GM08714 (cell line): ENCODE measurements at regions not wholly inside any gene's neighbourhood (a gene's known extent, or its start where the extent isn't known, plus 50 kb on each side); places are given as distances from the start of the nearest gene placed in this dataset.
"Not testable (repeated sequence)": the region's sequence is repeated elsewhere in the genome, so short reads cannot be mapped to it uniquely, and the experiment has no call there.

ENCODE experiments used
- H3K4me3 ChIP-seq: fragments of 200-500 bp; sonication (Bioruptor generic); 2 replicates; pipeline ENCODE4 v1.5.1; 2014; ENCODE audit warnings: mild to moderate bottlenecking, low read length, inconsistent platforms
- ZNF274 ChIP-seq: IDR thresholded peaks from 2 replicates; pipeline ENCODE4 v1.6.1; 2012; ENCODE audit warnings: mild to moderate bottlenecking, low read depth, low read length

DNA sequence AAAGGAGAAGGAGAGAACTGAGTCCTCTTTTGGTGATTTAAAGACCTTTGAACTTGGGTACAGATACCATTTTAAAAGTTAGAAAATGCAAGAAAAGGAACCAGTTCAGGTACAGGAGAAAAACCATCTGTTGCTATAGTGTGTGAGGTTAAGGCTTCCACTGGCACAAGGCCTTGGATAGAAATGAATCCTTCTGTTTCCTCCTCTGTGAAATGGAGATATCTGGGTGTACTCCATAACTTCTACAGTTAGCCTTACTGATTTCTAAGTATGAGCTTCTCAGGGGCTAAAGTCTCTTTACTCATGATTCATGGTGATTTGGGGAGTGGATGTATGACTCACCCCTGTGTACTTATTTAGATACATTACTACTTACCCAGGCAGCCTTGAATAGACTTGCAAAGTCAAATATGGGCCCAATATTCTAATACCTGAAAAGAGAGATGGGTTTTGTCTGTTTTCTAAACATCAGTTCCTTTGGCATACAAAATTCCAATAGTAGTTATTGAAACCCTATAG lies 117.2 kb upstream of the ADO start:
- TF ChIP-seq ZNF274 = no peak

DNA sequence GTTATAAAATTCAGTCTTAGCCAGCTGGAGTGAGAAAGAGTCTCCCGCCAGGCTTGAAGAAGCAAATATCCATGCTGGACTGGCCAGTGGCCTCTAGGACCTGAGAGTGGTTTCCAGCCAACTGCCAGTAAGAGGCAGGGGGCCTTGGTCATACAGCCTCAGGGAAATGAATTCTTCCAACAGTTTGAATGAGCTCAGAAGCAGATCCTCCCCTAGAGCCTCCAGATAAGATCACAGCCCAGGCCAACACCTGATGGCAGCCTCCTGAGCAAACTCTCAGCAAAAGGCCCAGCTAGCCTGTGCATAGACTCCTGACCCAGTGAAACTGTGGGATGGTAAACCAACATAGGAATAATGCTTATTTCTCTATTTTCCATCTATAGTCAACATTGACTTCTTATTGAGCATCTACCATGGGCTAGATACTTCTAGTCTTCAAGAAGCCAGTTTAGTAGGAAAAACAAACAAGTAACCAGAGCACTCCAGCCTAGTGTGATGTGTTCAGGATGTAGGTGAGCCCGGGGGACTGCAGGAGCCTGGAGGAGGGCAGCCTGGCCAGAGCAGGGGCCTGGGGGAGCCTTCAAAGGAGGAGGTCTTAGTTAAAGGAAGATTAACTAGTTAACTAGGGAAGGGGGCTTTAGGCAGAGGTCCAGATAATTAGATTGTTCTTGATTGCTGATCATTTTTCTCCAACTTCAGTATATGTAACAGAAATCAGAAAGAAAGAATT lies 115.4 kb upstream of the ADO start:
- H3K4me3 ChIP-seq = no peak overlapping the region
- TF ChIP-seq ZNF274 = no peak

More for the DNA sequence above, 117.2 kb upstream of the ADO start:
- no peak overlapping the region for H3K4me3 ChIP-seq

DNA sequence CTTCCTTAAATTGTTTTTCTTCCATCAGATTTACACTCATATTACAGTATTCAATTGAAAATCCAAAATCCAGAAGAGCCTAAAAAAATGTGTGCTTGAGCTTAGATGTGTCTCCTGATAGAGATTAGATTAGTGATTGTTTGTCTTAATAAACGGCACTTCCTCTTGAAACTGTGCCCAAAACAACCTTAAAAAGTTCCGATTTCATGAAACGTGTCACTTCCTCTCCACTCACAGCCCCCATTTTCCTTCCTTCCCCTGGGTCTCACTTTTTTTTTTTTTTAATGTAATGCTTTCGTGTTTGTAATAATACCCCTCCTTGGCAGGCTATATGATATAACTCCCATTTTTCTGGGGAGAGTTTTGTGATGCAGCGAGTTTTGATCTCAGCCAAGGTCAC lies 114.8 kb upstream of the ADO start:
- TF ChIP-seq ZNF274 = no peak
- H3K4me3 ChIP-seq = no peak overlapping the region

DNA sequence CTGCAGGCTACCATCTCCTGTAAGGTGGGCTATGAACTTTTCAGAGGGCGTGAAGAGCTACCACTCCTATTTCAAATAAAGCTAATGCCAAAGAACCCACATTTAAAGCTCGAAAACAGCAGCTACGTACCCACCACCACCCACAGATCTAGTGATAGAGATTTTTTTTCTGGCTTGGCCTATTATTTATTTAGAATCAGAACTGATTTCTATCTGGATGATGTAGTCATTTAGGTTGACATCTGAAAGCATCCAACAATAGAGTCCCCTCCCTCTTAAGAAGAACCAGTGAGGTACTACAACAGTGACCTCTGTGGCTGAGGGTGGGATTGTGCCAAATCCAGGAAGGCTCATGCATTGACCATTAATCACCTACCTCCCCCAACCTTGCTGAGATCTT lies 113.8 kb upstream of the ADO start:
- H3K4me3 ChIP-seq = no peak overlapping the region
- no peak for TF ChIP-seq ZNF274

DNA sequence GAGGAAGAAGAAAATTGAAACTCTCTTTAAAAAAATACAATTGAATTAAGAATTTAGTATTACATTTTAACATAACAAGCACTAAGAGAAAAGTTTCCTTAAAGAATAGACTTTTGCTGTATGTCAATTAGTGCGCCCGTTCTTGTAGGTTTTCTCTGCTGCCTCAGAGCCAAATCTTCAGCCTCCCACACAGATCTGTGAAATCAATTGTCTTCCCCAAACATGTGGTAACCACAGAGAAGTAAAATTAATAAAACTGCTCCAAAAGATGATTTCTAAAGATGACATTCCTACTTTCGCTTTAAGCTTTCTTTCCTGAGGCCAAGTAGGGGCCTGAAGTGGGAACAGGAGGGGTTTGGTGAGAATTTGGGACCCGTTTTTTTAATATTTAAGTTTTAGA lies 113.2 kb upstream of the ADO start:
- no peak for TF ChIP-seq ZNF274
- H3K4me3 ChIP-seq = no peak overlapping the region

DNA sequence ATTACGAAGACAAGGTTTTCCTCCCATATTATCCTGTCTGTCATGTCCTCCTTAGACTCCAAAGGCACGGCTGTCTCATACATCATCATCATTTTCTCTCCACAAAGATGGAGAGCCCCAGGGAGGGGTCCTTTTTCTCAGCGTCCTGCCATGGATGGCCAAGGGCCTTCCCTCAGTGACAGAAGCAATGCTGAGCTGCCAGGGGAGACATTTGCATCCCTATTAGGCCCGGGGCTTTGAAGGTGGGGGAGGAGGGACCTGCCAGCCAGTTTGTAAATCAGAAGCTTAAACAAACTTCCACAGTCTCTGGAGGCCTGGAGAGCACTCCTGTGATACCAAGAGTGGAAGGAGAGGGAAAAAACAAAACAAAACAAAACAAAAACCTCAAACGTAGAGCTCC lies 112.4 kb upstream of the ADO start:
- H3K4me3 ChIP-seq = no peak overlapping the region
- no peak for TF ChIP-seq ZNF274

DNA sequence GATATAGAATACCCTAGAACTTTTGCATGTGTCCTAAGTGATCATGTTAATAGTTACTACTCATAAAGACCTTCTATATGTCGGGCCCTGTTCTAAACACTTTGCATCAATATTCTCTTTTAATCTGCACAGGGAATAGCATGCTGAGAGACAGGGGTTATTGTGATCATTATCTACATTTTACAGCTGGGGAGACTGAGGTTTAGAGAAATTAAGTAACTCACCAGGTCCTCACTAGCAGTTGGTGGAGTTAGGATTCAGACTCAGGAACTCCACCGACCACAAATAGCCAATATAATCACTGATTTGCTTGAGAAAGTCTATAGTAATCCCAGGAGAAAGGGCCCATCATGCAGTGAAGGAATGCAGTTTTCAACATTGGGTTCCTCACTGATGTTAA lies 111.2 kb upstream of the ADO start:
- H3K4me3 ChIP-seq = no peak overlapping the region
- no peak for TF ChIP-seq ZNF274

DNA sequence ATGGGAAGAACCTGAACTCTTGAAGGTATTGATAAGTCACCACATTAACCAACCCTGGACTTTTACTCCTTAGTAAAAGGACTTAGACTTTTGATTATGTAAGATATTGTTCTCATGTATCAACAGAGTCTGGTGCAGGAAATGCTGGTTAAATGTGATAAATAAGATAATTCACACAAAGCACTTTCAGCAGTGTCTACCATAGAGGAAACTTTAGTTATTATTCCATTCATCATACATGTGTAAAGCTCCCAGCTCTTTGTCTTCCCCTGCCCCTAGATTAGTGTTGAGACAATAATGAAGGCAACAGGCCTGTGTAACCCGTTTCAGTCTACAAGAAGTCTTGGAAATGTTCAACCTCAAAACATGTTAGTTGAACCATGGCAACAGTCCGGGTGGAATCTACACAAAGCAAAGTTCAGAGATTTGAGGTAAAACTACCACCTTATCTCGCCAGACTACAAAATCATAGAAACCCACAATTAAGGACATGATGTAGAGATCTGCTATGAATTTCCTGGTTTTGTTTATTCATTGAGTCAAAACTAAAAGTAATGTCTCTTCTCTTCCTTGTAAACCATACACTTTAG lies 109.9 kb upstream of the ADO start:
- H3K4me3 ChIP-seq = no peak overlapping the region
- no peak for TF ChIP-seq ZNF274

DNA sequence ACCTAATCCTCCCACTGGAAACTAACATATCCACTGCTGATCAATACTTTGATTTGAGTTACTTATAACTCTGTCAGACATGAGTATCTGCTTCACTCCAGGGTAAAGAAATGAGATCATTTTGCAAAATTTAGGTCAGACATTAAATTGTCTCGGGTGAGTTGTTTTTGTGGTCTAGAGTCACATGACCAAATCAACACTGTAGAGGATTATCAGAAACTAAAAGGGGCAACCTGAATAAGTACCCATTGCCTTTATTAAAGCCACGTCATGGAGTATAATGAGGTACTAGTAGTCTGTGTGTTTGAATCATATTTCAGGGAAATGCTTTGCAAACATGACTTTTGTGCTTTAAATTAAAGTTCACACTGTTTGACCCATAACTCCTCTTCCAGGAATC lies 107.7 kb upstream of the ADO start:
- TF ChIP-seq ZNF274 = no peak

DNA sequence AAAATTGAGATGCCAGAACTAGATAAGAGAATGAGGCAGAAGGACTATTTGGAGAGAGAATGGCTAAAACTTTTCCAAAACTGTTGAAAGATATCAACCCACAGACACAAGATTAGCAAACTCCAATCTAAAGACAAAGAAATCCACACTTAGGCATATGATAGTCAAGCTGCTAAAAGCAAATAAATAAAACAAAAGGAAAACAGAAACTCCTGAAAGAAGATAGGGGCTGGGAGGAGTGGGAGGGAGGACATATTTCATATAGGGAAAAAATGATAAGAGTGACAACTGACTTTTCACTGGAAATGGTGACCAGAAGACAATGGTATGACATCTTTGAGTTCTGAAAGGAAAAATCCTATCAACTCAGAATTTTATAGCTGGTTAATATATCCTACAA lies 105.4 kb upstream of the ADO start:
- H3K4me3 ChIP-seq = no peak overlapping the region
- no peak for TF ChIP-seq ZNF274

More for the DNA sequence above, 107.7 kb upstream of the ADO start:
- no peak overlapping the region for H3K4me3 ChIP-seq

DNA sequence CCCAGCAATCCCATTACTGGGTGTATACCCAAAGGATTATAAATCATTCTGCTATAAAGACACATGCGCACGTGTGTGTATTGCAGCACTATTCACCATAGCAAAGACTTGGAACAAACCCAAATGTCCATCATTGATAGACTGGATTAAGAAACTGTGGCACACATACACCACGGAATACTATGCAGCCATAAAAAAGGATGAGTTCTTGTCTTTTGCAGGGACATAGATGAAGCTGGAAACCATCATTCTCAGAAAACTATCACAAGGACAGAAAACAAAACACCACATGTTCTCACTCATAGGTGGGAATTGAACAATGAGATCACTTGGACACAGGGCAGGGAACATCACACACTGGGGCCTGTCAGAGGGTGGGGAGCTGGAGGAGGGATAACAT lies 100.4 kb upstream of the ADO start:
- not testable (repeated sequence) for H3K4me3 ChIP-seq

DNA sequence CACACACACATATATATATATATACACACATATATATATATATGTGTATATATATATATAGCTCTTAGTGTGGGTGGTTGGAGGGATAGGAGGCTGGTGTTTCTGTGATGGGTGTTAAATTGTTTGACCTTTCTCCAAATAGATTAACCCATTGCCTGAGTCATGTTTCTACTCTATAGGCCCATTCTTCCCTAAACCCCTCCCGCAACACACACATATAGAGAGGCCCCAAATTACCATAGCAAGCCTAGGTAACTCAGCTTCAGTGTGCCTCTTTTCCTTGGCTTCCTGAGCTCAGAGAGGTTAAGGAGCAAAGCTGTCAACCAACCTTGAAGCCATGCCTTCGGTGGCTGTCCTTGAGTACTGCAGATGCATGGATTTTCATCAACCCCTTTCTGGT lies 98.7 kb upstream of the ADO start:
- no peak for TF ChIP-seq ZNF274
- H3K4me3 ChIP-seq = no peak overlapping the region

DNA sequence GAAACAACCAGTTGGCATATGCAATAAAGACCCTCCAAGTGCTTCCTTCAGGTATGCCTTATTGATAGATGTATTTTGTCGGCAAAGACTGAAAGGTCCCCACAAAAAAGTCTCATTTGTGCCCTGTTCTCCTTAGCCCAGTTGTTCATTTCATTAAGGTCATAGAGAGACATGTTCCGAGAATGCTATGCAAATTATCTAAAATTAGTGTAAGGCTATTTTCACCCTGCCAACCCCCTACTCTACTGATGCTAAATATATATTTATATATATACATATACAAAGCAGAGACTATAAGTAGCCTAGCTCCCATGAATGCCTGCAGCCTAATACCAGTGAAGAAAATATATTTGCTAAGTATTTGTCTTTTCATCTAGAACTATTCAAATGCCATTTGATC lies 96.7 kb upstream of the ADO start:
- no peak overlapping the region for H3K4me3 ChIP-seq
- TF ChIP-seq ZNF274 = no peak

DNA sequence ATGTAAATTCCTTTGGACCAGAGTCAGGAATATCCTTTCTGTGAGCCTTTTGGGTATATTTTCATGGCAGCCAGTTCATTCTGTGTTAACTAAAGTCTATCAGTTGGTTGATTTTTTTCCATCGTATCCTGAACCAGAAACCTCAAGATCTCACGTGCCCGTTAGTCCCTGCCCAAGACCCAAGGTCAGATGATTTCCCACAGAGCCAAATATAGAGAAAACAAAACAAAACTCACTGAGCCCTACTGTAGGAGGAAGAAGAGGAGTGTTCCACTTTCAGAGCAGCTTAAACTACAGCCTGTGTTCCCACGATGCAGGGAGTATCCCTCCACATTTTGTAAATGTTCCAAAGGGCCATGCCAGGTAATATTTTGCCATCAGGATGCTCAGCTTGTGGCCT lies 96.0 kb upstream of the ADO start:
- H3K4me3 ChIP-seq = peak overlapping the region; percentile 50; the same call in 1 of the 2 replicates
- no peak for TF ChIP-seq ZNF274

DNA sequence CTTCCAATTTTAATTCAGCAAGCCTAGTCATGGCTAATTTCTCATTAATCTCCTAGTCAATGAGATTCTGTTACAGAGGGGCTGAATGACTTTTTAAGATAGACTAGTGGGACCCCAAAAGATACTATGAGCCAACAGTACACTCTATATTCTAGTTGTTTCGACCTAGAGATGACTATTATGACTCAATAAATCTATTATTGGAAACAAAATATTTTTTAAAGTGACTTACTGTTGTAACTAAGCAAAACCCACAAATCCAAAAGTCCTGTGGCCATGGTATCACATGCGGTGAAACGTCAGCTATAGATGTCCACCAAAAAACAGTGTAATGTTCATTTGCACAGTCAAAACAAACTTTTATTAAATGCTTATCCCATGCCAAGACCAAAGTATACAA lies 95.3 kb upstream of the ADO start:
- H3K4me3 ChIP-seq = no peak overlapping the region
- no peak for TF ChIP-seq ZNF274

DNA sequence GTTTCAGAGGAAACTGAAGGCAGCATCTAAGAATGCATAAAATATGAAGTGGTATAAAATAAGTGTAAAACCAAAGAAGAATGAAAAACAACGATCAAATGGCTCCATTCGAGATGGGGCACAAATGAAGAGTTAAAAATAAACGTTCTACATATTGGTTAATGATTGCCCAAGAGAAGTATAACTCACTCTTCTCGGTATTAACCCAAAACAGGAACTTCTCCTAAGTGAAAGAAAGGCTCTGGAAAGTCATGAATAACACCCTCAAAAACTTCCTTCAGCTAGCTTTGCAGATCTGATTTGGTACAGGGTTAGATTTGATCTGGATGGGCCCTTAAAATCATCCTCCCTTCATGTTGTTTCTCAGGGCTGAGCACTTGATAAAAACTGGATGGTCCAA lies 94.3 kb upstream of the ADO start:
- H3K4me3 ChIP-seq = no peak overlapping the region
- no peak for TF ChIP-seq ZNF274
